ENCODE measurements at regions not wholly inside any gene's neighbourhood (a gene's known extent, or its start where the extent isn't known, plus 50 kb on each side); places are given as distances from the start of the nearest gene placed in this dataset.

GRCh38 chr21:20315042-20315441, 683.2 kb upstream of the NCAM2 start:
- Histone ChIP-seq H3K4me3 (no peak overlapping the region), H3K9ac (no peak overlapping the region), H3K36me3 (no peaks in the 10 kb centered on the region), H3K4me2 (no peak overlapping the region), H4K20me1 (no peaks in the 10 kb centered on the region), H3K4me1 (no peaks in the 10 kb centered on the region), H3K27me3 (no peaks in the 10 kb centered on the region), H3K27ac (no peak overlapping the region), H3K9me3 (no peaks in the 10 kb centered on the region)
- no peak for TF ChIP-seq Cebpa-rat (IDR thresholded peaks at IDR 0.05)

GRCh38 chr21:20329636-20330035, 668.6 kb upstream of the NCAM2 start:
- TF ChIP-seq Cebpa-rat (IDR thresholded peaks at IDR 0.05) = no peak
- H3K9me3 ChIP-seq = no peaks in the 10 kb centered on the region
- no peak overlapping the region for H3K27ac ChIP-seq
- H3K4me3 ChIP-seq = no peak overlapping the region
- no peak overlapping the region for H3K9ac ChIP-seq
- no peaks in the 10 kb centered on the region for H4K20me1 ChIP-seq
- H3K27me3 ChIP-seq = no peaks in the 10 kb centered on the region
- H3K4me2 ChIP-seq = no peak overlapping the region
- no peaks in the 10 kb centered on the region for H3K36me3 ChIP-seq
- H3K4me1 ChIP-seq = no peaks in the 10 kb centered on the region

- Histone ChIP-seq H4K20me1 (no peaks in the 10 kb centered on the region), H3K4me2 (no peak overlapping the region), H3K27me3 (no peaks in the 10 kb centered on the region), H3K36me3 (no peaks in the 10 kb centered on the region), H3K4me1 (no peaks in the 10 kb centered on the region), H3K9ac (no peak overlapping the region), H3K9me3 (no peaks in the 10 kb centered on the region), H3K4me3 (no peak overlapping the region), H3K27ac (no peak overlapping the region)
- TF ChIP-seq Cebpa-rat (IDR thresholded peaks at IDR 0.05) = no peak
These were observed 667.6 kb upstream of the NCAM2 start for GRCh38 chr21:20330652-20331051.

GRCh38 chr21:20334585-20334984, 663.6 kb upstream of the NCAM2 start:
- no peak overlapping the region for H3K4me2 ChIP-seq
- H3K9ac ChIP-seq = no peak overlapping the region
- no peaks in the 10 kb centered on the region for H3K36me3 ChIP-seq
- no peaks in the 10 kb centered on the region for H4K20me1 ChIP-seq
- no peak for TF ChIP-seq Cebpa-rat (IDR thresholded peaks at IDR 0.05)
- H3K27ac ChIP-seq = no peak overlapping the region
- no peaks in the 10 kb centered on the region for H3K4me1 ChIP-seq
- H3K27me3 ChIP-seq = no peaks in the 10 kb centered on the region
- H3K9me3 ChIP-seq = no peaks in the 10 kb centered on the region
- H3K4me3 ChIP-seq = no peak overlapping the region

- Histone ChIP-seq H4K20me1 (no peaks in the 10 kb centered on the region), H3K4me2 (no peak overlapping the region), H3K9ac (no peak overlapping the region), H3K27me3 (no peaks in the 10 kb centered on the region), H3K4me3 (no peak overlapping the region), H3K9me3 (no peaks in the 10 kb centered on the region), H3K27ac (no peak overlapping the region), H3K4me1 (no peaks in the 10 kb centered on the region), H3K36me3 (no peaks in the 10 kb centered on the region)
- no peak for TF ChIP-seq Cebpa-rat (IDR thresholded peaks at IDR 0.05)
These were observed 656.8 kb upstream of the NCAM2 start for GRCh38 chr21:20341431-20341830.

GRCh38 chr21:20343186-20343585, 655.0 kb upstream of the NCAM2 start:
- Histone ChIP-seq H3K4me2 (no peak overlapping the region), H3K9me3 (no peaks in the 10 kb centered on the region), H4K20me1 (no peaks in the 10 kb centered on the region), H3K4me1 (no peaks in the 10 kb centered on the region), H3K36me3 (no peaks in the 10 kb centered on the region), H3K9ac (no peak overlapping the region), H3K4me3 (no peak overlapping the region), H3K27me3 (no peaks in the 10 kb centered on the region), H3K27ac (no peak overlapping the region)
- TF ChIP-seq Cebpa-rat (IDR thresholded peaks at IDR 0.05) = no peak

- H3K4me2 ChIP-seq = no peak overlapping the region
- H3K9ac ChIP-seq = no peak overlapping the region
- H3K27ac ChIP-seq = no peak overlapping the region
- H3K4me3 ChIP-seq = no peak overlapping the region
- H3K4me1 ChIP-seq = no peaks in the 10 kb centered on the region
- no peaks in the 10 kb centered on the region for H3K9me3 ChIP-seq
- no peaks in the 10 kb centered on the region for H4K20me1 ChIP-seq
- H3K36me3 ChIP-seq = no peaks in the 10 kb centered on the region
- TF ChIP-seq Cebpa-rat (IDR thresholded peaks at IDR 0.05) = peak; percentile 49; the same call in 1 of the 2 replicates
- no peaks in the 10 kb centered on the region for H3K27me3 ChIP-seq
These were observed 647.1 kb upstream of the NCAM2 start for GRCh38 chr21:20351138-20351537.

GRCh38 chr21:20353351-20353750, 644.9 kb upstream of the NCAM2 start:
- H3K9me3 ChIP-seq = no peaks in the 10 kb centered on the region
- no peak overlapping the region for H3K9ac ChIP-seq
- no peak overlapping the region for H3K4me3 ChIP-seq
- no peaks in the 10 kb centered on the region for H3K36me3 ChIP-seq
- no peaks in the 10 kb centered on the region for H3K27me3 ChIP-seq
- H3K4me1 ChIP-seq = no peaks in the 10 kb centered on the region
- TF ChIP-seq Cebpa-rat (IDR thresholded peaks at IDR 0.05) = no peak
- no peaks in the 10 kb centered on the region for H4K20me1 ChIP-seq
- no peak overlapping the region for H3K27ac ChIP-seq
- H3K4me2 ChIP-seq = no peak overlapping the region

GRCh38 chr21:20373031-20373430, 625.2 kb upstream of the NCAM2 start:
- no peak for TF ChIP-seq Cebpa-rat (IDR thresholded peaks at IDR 0.05)
- Histone ChIP-seq H3K9ac (no peak overlapping the region), H3K4me1 (no peaks in the 10 kb centered on the region), H3K4me2 (no peak overlapping the region), H4K20me1 (no peaks in the 10 kb centered on the region), H3K9me3 (no peaks in the 10 kb centered on the region), H3K4me3 (no peak overlapping the region), H3K36me3 (no peaks in the 10 kb centered on the region), H3K27me3 (no peaks in the 10 kb centered on the region), H3K27ac (no peak overlapping the region)

GRCh38 chr21:20377250-20377649, 621.0 kb upstream of the NCAM2 start:
- H3K4me2 ChIP-seq = no peak overlapping the region
- no peaks in the 10 kb centered on the region for H3K27me3 ChIP-seq
- H3K36me3 ChIP-seq = no peaks in the 10 kb centered on the region
- no peak overlapping the region for H3K4me3 ChIP-seq
- no peak overlapping the region for H3K27ac ChIP-seq
- no peaks in the 10 kb centered on the region for H3K9me3 ChIP-seq
- H3K4me1 ChIP-seq = no peaks in the 10 kb centered on the region
- H3K9ac ChIP-seq = no peak overlapping the region
- no peak for TF ChIP-seq Cebpa-rat (IDR thresholded peaks at IDR 0.05)
- no peaks in the 10 kb centered on the region for H4K20me1 ChIP-seq

- no peaks in the 10 kb centered on the region for H4K20me1 ChIP-seq
These were observed 609.8 kb upstream of the NCAM2 start for GRCh38 chr21:20388400-20388799.

More at GRCh38 chr21:20388400-20388799, 609.8 kb upstream of the NCAM2 start:
- Histone ChIP-seq H3K36me3 (no peaks in the 10 kb centered on the region), H3K4me2 (no peak overlapping the region), H3K9ac (no peak overlapping the region), H3K9me3 (no peaks in the 10 kb centered on the region), H3K27me3 (no peaks in the 10 kb centered on the region), H3K27ac (no peak overlapping the region), H3K4me3 (no peak overlapping the region), H3K4me1 (no peaks in the 10 kb centered on the region)
- TF ChIP-seq Cebpa-rat (IDR thresholded peaks at IDR 0.05) = no peak
